Sigmoid colon (tissue), 6 donors: ENCODE measurements at regions not wholly inside any gene's neighbourhood (a gene's known extent, or its start where the extent isn't known, plus 50 kb on each side); places are given as distances from the start of the nearest gene placed in this dataset.

Experiments used
- DNase-seq: peaks from one replicate; pipeline ENCODE4 v3.0.0-alpha.2; 2019
- H3K27ac ChIP-seq, 4 donors: fragments of 200-600 bp; sonication (generic); one replicate each; pipeline ENCODE4 v1.5.1; 2016 to 2019; ENCODE audit warnings: mild to moderate bottlenecking in 1 of 4
- H3K27me3 ChIP-seq, 3 donors: fragments of 200-600 bp; sonication (generic); one replicate each; pipeline ENCODE4 v1.5.1; 2019; ENCODE audit warnings: mild to moderate bottlenecking in 1 of 3
- H3K36me3 ChIP-seq, 4 donors: fragments of 200-600 bp; sonication (generic); one replicate each; pipeline ENCODE4 v1.5.1; 2016 to 2019
- H3K4me1 ChIP-seq, 4 donors: fragments of 200-600 bp; sonication (generic); one replicate each; pipeline ENCODE4 v1.5.1; 2017 to 2019
- H3K4me3 ChIP-seq, 4 donors: fragments of 200-600 bp; sonication (generic); one replicate each; pipeline ENCODE4 v1.5.1; 2017 to 2019; ENCODE audit warnings: mild to moderate bottlenecking in 2 of 4, moderate library complexity in 1 of 4
- H3K9me3 ChIP-seq, 4 donors: fragments of 200-600 bp in 3 of 4; sonication (generic) in 3 of 4; one replicate each; pipeline versions ENCODE4 v1.5.1 to v1.6.1; 2013 to 2019
- CTCF ChIP-seq, 4 experiments: fragments of 450-650 bp in 3 of 4; fragments of 200-600 bp in 1 of 4; IDR thresholded peaks; one replicate each; pipeline ENCODE4 v1.5.1; 2016 to 2019; ENCODE audit warnings: antibody characterized with exemption in 4 of 4, mild to moderate bottlenecking in 3 of 4, moderate library complexity in 2 of 4
- EP300 ChIP-seq, 4 donors: sonication (generic); formaldehyde crosslinking; IDR thresholded peaks; one replicate each; pipeline ENCODE4 v1.6.1; 2017; ENCODE audit warnings: antibody characterized with exemption in 4 of 4
- POLR2A ChIP-seq, 2 donors: fragments of 450-650 bp; IDR thresholded peaks; one replicate each; pipeline ENCODE4 v1.6.1; 2016; ENCODE audit warnings: antibody characterized with exemption in 2 of 2, mild to moderate bottlenecking in 2 of 2, moderate library complexity in 2 of 2
- POLR2AphosphoS5 ChIP-seq, 4 donors: sonication (generic); formaldehyde crosslinking; IDR thresholded peaks; one replicate each; pipeline ENCODE4 v1.6.1; 2017; ENCODE audit warnings: antibody characterized with exemption in 4 of 4
- WGBS, 2 donors: extraction: QIAGEN DNeasy Blood & Tissue Kit; methylation state at CpG; one replicate each; pipeline ENCODE4 v1.1.7; 2013; 5-methylcytosine and 5-hydroxymethylcytosine counted together
- intact Hi-C: fragments of 100-400 bp; cut with DNase I; formaldehyde crosslinking; loops from one replicate; pipeline ENCODE4 v1.15.1; 2023
- donor health status: healthy with polysubstance abuse.
- donor health status: healthy.

- Histone ChIP-seq H3K4me1 (no peaks in the 10 kb centered on the region), H3K27ac (no peak overlapping the region), H3K27me3 (no peaks in the 10 kb centered on the region), H3K36me3 (no peaks in the 10 kb centered on the region), H3K4me3 (no peak overlapping the region), H3K9me3 (peaks cover 0 to 3% (median 1%) of the 10 kb centered on the region in 4 donors)
- 47 to 48% methylated on average over 1 of the region's 1 CpG for WGBS, 2 donors
- no peak for DNase-seq
- TF ChIP-seq EP300 (IDR thresholded peaks at IDR 0.05) (no peak), CTCF (IDR thresholded peaks at IDR 0.05) (no peak), POLR2AphosphoS5 (IDR thresholded peaks at IDR 0.05) (no peak)
- intact Hi-C loops, result no loop called here
Observed at GRCh38 chr4:64125354-64125753, 283.9 kb downstream of the TECRL start.

DNA sequence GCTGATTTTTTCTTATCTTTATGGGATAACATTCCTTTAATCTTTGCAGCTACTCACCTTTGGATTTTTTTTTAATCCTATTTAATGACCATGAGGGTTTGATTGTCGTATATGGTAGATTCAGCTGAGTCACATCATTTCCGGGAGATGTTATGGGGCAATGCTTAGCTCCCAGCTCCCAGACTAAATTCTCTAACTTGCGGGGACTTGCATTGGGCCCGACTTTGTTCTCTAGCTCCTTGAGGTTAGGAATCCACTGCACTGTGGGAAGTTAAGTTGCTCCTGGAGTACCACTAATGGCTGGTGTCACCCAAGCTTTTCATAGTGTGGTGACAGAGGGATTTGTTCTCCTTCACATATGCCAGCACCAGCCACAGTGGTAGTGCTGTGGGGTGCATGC is 287.4 kb downstream of the TECRL start:
- intact Hi-C loops, result no loop called here
- 91 to 95% methylated on average over 4 of the region's 4 CpGs for WGBS, 2 donors
- Histone ChIP-seq H3K27me3 (no peaks in the 10 kb centered on the region), H3K4me3 (no peak overlapping the region), H3K9me3 (peaks cover 0 to 3% (median 1%) of the 10 kb centered on the region in 4 donors), H3K27ac (no peak overlapping the region), H3K36me3 (no peaks in the 10 kb centered on the region), H3K4me1 (no peaks in the 10 kb centered on the region)
- no peak for DNase-seq
- no peak for TF ChIP-seq POLR2A (IDR thresholded peaks at IDR 0.05)
- TF ChIP-seq CTCF (IDR thresholded peaks at IDR 0.05), result no peak
- TF ChIP-seq POLR2AphosphoS5 (IDR thresholded peaks at IDR 0.05), result no peak
- no peak for TF ChIP-seq EP300 (IDR thresholded peaks at IDR 0.05)

DNA sequence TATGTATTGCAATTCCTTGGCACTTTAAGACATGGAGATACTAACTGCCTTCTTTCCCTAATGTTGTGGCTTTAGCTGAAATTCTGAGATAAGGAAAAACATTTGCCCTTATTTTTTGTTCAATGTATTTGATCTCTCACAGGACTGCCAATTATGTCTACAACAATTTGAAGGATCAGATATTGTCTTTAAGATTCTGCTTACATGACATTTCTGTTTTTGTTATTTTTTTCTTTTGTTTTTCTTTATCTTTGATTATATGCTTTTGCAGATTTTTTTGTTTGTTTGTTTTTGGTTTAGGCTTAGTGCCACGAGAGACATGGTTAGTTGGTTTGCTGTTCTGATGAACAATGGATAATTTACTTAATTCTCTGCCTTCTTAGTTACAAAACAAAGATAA is 303.3 kb downstream of the TECRL start:
- intact Hi-C loops, result no loop called here
- H3K4me3 ChIP-seq, result no peak overlapping the region
- no peaks in the 10 kb centered on the region for H3K36me3 ChIP-seq
- TF ChIP-seq CTCF (IDR thresholded peaks at IDR 0.05) (no peak), POLR2A (IDR thresholded peaks at IDR 0.05) (no peak), EP300 (IDR thresholded peaks at IDR 0.05) (no peak), POLR2AphosphoS5 (IDR thresholded peaks at IDR 0.05) (no peak)
- no peak for DNase-seq
- no peaks in the 10 kb centered on the region for H3K4me1 ChIP-seq
- H3K27ac ChIP-seq, result no peak overlapping the region
- 5 to 42% methylated on average over 1 of the region's 1 CpG for WGBS, 2 donors
- no peaks in the 10 kb centered on the region for H3K27me3 ChIP-seq
- H3K9me3 ChIP-seq, result no peaks in the 10 kb centered on the region

DNA sequence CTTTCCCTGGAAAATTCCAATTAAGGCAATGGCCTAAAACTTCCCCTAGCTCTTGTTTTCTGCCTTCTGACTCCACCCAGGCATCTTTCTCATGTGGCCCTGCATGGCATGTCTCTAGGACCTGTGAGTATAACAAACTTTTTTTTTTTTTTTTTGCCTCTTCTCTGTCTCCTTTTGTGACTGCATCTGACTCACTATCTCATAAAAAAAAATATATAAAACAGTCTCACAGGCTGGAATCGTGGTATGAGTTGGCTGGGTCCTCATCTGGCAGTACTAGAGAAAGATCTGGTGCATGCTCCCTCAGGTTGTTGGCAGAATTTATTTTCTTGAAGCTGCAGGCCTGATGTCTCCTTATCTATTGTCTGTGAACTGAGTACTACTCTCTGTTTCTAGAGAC is 313.9 kb downstream of the TECRL start:
- no peaks in the 10 kb centered on the region for H3K27me3 ChIP-seq
- no peaks in the 10 kb centered on the region for H3K9me3 ChIP-seq
- no peaks in the 10 kb centered on the region for H3K36me3 ChIP-seq
- TF ChIP-seq CTCF (IDR thresholded peaks at IDR 0.05), result no peak
- TF ChIP-seq POLR2AphosphoS5 (IDR thresholded peaks at IDR 0.05), result no peak
- no peak for TF ChIP-seq POLR2A (IDR thresholded peaks at IDR 0.05)
- TF ChIP-seq EP300 (IDR thresholded peaks at IDR 0.05), result no peak
- no peak overlapping the region for H3K4me3 ChIP-seq
- peaks cover 0 to 11% (median 5%) of the 10 kb centered on the region in 4 donors for H3K4me1 ChIP-seq
- WGBS, 2 donors, result 26 to 63% methylated on average over 1 of the region's 1 CpG
- DNase-seq, result no peak
- H3K27ac ChIP-seq, result peak overlapping the region in 3 of 4 donors; percentile 34 to 69 (median 49)
- intact Hi-C loops, result no loop called here

DNA sequence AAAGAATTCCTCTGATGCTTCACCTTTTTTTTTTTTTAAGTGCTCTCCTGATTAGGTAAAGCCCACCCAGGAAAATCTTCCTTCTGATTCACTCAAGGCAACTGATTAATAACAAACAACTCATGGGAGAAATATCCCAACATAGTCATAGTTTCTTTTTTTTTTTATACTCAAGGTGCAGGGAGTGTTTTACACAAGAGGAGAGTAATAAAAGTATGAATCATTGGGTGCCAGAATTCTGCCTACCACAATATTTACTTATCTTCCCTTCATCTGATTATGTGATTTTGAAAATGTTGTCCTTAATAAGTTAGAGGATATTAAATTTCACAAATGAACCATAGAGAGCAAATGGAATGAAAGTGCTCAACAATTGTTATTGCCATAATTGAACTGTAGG is 329.9 kb downstream of the TECRL start:
- intact Hi-C loops, result no loop called here
- no peaks in the 10 kb centered on the region for H3K9me3 ChIP-seq
- no peak for DNase-seq
- peak overlapping the region in 1 of 4 donors; percentile 20 for H3K27ac ChIP-seq
- no peak overlapping the region for H3K4me3 ChIP-seq
- no peaks in the 10 kb centered on the region for H3K36me3 ChIP-seq
- H3K4me1 ChIP-seq, result peaks cover 0 to 16% (median 4%) of the 10 kb centered on the region in 4 donors
- TF ChIP-seq POLR2A (IDR thresholded peaks at IDR 0.05) (no peak), EP300 (IDR thresholded peaks at IDR 0.05) (no peak), POLR2AphosphoS5 (IDR thresholded peaks at IDR 0.05) (no peak), CTCF (IDR thresholded peaks at IDR 0.05) (no peak)
- H3K27me3 ChIP-seq, result no peaks in the 10 kb centered on the region
